HEK293T (cell line): ENCODE measurements at regions not wholly inside any gene's neighbourhood (a gene's known extent, or its start where the extent isn't known, plus 50 kb on each side); places are given as distances from the start of the nearest gene placed in this dataset.

ENCODE experiments used
- CTCF ChIA-PET: fragments of 350-600 bp; formaldehyde crosslinking; extraction: SDS; loops from one replicate; lab custom pipeline; 2021; ENCODE audit warnings: antibody characterized with exemption, inconsistent platforms; lab: Yijun Ruan, JAX
- POLR2A ChIA-PET: fragments of 350-600 bp; formaldehyde crosslinking; extraction: SDS; loops from one replicate; lab custom pipeline; 2020; ENCODE audit warnings: antibody characterized with exemption, inconsistent platforms; lab: Yijun Ruan, JAX
- DNase-seq: peaks from one replicate; pipeline ENCODE4 v3.0.0; 2012; ENCODE audit warnings: mixed read lengths; ENCODE audit errors: extremely low spot score
- ARNT ChIP-seq: fragments of 450-650 bp; IDR thresholded peaks from 2 replicates; pipeline ENCODE4 v1.6.1; 2017; ENCODE audit warnings: mild to moderate bottlenecking
- BHLHE40 ChIP-seq: fragments of 450-650 bp; IDR thresholded peaks from 2 replicates; pipeline ENCODE4 v1.6.1; 2016; ENCODE audit warnings: mild to moderate bottlenecking, moderate library complexity, borderline replicate concordance
- CTBP1 ChIP-seq: fragments of 450-650 bp; IDR thresholded peaks from 2 replicates; pipeline ENCODE4 v1.6.1; 2016; ENCODE audit warnings: borderline replicate concordance
- ELF4 ChIP-seq: fragments of 450-650 bp; IDR thresholded peaks from 2 replicates; pipeline ENCODE4 v1.6.1; 2017; ENCODE audit warnings: antibody characterized with exemption
- FOXA1 ChIP-seq: fragments of 450-650 bp; IDR thresholded peaks from 2 replicates; pipeline ENCODE4 v1.6.1; 2016; ENCODE audit warnings: mild to moderate bottlenecking
- FOXK2 ChIP-seq: fragments of 450-650 bp; IDR thresholded peaks from 2 replicates; pipeline ENCODE4 v1.6.1; 2016; ENCODE audit warnings: mild to moderate bottlenecking
- FOXM1 ChIP-seq: fragments of 450-650 bp; IDR thresholded peaks from 2 replicates; pipeline ENCODE4 v1.6.1; 2017; ENCODE audit warnings: mild to moderate bottlenecking, borderline replicate concordance
- HDGF ChIP-seq: fragments of 450-650 bp; IDR thresholded peaks from 2 replicates; pipeline ENCODE4 v1.6.1; 2017; ENCODE audit warnings: antibody characterized with exemption, borderline replicate concordance
- L3MBTL2 ChIP-seq: fragments of 450-650 bp; conservative IDR thresholded peaks from 2 replicates; pipeline ENCODE4 v1.6.1; 2016; ENCODE audit warnings: mild to moderate bottlenecking
- LEF1 ChIP-seq: fragments of 450-650 bp; IDR thresholded peaks from 2 replicates; pipeline ENCODE4 v1.6.1; 2017; ENCODE audit warnings: mild to moderate bottlenecking, borderline replicate concordance
- NFRKB ChIP-seq: fragments of 450-650 bp; IDR thresholded peaks from 2 replicates; pipeline ENCODE4 v1.6.1; 2016; ENCODE audit warnings: mild to moderate bottlenecking, moderate library complexity
- SP1 ChIP-seq: fragments of 450-650 bp; IDR thresholded peaks from 2 replicates; pipeline ENCODE4 v1.6.1; 2017
- SUZ12 ChIP-seq: fragments of 450-650 bp; IDR thresholded peaks from 2 replicates; pipeline ENCODE4 v1.6.1; 2016; ENCODE audit warnings: mild to moderate bottlenecking
- TARDBP ChIP-seq: fragments of 450-650 bp; IDR thresholded peaks from 2 replicates; pipeline ENCODE4 v1.6.1; 2016
- ZNF384 ChIP-seq: fragments of 450-650 bp; IDR thresholded peaks from 2 replicates; pipeline ENCODE4 v1.6.1; 2016
- TF ChIP-seq, protein P1 (sequence below): fragments of 450-650 bp; IDR thresholded peaks from 2 replicates; pipeline ENCODE4 v1.6.1; 2016

DNA sequence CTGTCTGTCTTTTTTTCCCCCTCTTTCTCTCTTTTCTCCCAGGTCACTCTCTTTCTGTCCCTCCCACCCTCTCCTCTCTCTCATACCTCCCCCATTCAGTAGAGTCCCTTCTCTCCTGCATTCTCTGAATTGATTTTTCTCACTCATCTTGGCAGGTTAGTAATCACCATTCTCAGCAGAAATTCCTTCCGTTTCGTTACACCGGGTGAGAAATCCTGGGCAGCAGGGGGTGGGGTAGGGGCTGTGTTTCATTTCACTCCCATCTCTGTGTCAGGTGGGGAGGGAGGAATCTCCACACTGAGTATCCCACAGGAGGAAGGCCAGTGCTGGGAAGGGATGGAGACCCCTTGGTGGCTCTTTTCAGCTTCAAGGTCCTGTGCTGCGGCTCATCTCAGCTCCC, 253.5 kb downstream of the MIAT start:
- DNase-seq: no peak
- ChIA-PET POLR2A (no interaction called here), CTCF (no interaction called here)
- no peak for TF ChIP-seq ZNF384
- no peak for TF ChIP-seq NFRKB
- no peak for TF ChIP-seq SP1
- TF ChIP-seq, protein P1, sequence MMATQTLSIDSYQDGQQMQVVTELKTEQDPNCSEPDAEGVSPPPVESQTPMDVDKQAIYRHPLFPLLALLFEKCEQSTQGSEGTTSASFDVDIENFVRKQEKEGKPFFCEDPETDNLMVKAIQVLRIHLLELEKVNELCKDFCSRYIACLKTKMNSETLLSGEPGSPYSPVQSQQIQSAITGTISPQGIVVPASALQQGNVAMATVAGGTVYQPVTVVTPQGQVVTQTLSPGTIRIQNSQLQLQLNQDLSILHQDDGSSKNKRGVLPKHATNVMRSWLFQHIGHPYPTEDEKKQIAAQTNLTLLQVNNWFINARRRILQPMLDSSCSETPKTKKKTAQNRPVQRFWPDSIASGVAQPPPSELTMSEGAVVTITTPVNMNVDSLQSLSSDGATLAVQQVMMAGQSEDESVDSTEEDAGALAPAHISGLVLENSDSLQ: no peak
- no peak for TF ChIP-seq LEF1
- TF ChIP-seq ELF4: no peak
- TF ChIP-seq ARNT: no peak
- no peak for TF ChIP-seq FOXM1
- TF ChIP-seq FOXK2: no peak
- TF ChIP-seq SUZ12: no peak
- TF ChIP-seq BHLHE40: no peak
- no peak for TF ChIP-seq L3MBTL2
- no peak for TF ChIP-seq FOXA1
- no peak for TF ChIP-seq TARDBP

DNA sequence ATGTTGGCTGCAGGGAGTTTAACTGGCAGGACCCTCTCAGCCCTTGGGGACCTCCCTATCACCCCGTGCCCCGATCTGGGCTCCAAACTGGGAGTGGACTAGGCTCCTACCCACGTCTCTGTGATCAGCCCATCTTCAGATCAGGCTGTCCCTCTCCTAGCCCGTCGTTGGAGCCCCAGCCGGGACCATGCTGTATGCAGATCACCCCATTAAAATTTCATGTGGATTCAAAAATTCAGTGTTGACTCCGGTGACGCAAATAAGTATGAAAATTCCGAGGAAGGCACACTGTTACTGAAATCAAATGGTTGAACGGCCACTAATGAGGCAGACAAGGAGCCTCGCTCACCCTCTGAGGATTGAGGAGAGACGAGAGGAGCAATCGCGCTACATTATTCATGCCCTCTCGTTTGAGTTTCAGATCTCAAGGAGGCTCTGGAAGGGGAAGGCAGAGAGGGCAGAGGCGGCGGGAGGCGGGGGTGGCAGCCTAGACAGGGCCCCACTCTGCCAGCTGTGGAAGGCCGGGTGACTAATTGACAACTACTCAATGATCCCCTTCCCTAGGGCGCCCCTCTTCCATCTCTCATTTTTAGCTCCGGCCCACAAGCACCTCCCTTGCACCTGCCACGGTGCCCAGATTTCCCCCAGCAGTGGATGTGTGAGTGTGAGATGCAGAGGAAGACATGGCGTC, 255.4 kb downstream of the MIAT start:
- ChIA-PET POLR2A (no interaction called here), CTCF (interaction anchor here (0.6 kb wide), 1 partner anchor 11 kb away, joined by 5 read pairs; no protein-coding TSS in a partner anchor)
- TF ChIP-seq FOXM1 (no peak), TARDBP (no peak), SUZ12 (no peak), ELF4 (no peak), SP1 (no peak), CTBP1 (no peak), NFRKB (no peak), FOXK2 (no peak), FOXA1 (no peak), ZNF384 (no peak), LEF1 (no peak), HDGF (no peak), BHLHE40 (no peak), ARNT (no peak), L3MBTL2 (no peak)
- TF ChIP-seq, protein P1: no peak
- no peak for DNase-seq

DNA sequence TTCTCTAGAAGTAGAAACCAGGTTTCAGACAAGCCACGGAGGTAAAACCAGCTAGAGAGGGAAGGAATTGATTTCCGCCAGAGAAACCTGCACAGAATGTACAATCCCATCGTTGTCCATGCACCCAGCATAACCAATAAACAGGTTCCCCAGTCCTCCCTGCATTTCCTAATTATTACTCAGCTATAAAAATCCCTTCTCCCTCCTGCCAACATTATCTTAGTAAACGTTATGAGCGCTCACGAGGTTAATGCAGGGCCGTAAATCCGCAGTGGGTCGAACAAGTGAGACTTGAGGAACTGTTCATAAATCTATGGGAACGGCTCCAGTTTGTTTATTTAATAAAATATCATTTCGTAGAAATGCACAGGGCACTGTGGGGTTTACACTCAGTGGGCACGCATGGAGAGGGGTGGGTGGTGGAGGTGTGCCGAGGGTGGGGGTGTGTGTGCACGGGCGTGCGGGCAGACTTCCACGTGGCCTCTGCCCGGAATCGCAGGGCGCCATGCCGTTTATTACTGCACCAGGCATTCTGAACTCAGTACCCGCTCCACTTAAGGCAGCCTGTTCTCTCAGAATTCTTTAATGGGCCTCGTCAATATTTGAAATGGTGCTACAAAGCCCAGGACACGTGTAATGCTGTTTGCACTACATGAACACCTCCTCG, 257.3 kb downstream of the MIAT start:
- DNase-seq: no peak
- ChIA-PET CTCF (no interaction called here), POLR2A (no interaction called here)
- TF ChIP-seq TARDBP: no peak
- TF ChIP-seq HDGF: no peak
- no peak for TF ChIP-seq ARNT
- no peak for TF ChIP-seq CTBP1
- TF ChIP-seq ELF4: no peak
- no peak for TF ChIP-seq NFRKB
- TF ChIP-seq FOXK2: no peak
- TF ChIP-seq, protein P1: no peak
- no peak for TF ChIP-seq FOXA1
- no peak for TF ChIP-seq ZNF384
- no peak for TF ChIP-seq LEF1

DNA sequence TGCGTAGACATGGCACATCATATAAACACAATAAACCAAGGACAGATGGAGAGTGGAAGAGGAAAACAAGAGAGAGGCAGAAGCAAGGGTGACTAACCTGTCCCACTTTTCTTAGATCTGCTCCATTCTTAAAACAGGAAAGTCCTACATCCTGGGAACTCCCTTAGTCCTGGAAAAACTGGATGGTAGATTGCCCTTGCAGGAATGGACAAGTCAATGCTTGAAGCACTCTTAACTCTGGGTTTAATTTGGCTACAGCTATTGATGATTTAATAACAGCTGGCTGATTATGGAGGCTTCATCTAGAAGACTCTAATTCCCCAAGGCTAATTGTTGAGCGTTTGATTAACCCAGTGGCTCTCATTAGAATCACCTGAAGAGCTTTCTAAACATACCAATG, 258.8 kb downstream of the MIAT start:
- TF ChIP-seq NFRKB (no peak), FOXA1 (no peak), L3MBTL2 (no peak), CTBP1 (no peak), HDGF (no peak), SUZ12 (no peak), TARDBP (no peak), LEF1 (no peak), FOXM1 (no peak), ZNF384 (no peak), BHLHE40 (no peak), ELF4 (no peak), SP1 (no peak), FOXK2 (no peak)
- TF ChIP-seq, protein P1: no peak
- no peak for DNase-seq
- CTCF ChIA-PET: no interaction called here
- POLR2A ChIA-PET: no interaction called here

DNA sequence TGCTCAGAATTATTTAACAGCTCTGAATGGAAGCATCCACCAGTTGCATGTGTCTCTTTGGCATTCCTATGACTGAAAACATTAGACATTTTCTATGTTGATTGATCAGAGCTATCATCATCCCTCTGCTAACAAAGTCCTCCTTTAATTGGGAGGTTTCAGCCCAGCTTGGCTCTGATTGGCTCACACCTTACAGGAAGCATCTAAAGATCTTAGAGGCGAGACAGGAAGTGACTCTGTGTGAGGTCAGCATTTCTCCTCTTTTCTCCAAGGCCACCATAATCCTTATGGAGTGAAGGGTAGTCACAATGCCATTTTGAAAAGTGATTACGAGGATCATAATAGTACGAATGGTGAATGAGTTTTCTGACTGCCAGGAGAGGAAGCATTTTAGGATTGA, 260.8 kb downstream of the MIAT start:
- TF ChIP-seq TARDBP (no peak), FOXK2 (no peak), BHLHE40 (no peak), ZNF384 (no peak), L3MBTL2 (no peak), FOXM1 (no peak), ELF4 (no peak)
- no peak for DNase-seq
- POLR2A ChIA-PET: no interaction called here
- CTCF ChIA-PET: no interaction called here
